Type B pancreatic cell (in vitro differentiated cells): ENCODE measurements at regions not wholly inside any gene's neighbourhood (a gene's known extent, or its start where the extent isn't known, plus 50 kb on each side); places are given as distances from the start of the nearest gene placed in this dataset.
"Not testable (repeated sequence)": the region's sequence is repeated elsewhere in the genome, so short reads cannot be mapped to it uniquely, and the experiment has no call there.

ENCODE experiments used
- DNase-seq: peaks from one replicate; pipeline ENCODE4 v3.0.0; 2021; ENCODE audit warnings: mixed read lengths; ENCODE audit not compliant: unreplicated experiment; ENCODE audit errors: extremely low spot score
- H3K27ac Mint-ChIP-seq: 2 replicates; pipeline ENCODE4 v1.8.0; 2021; ENCODE audit warnings: mild to moderate bottlenecking, mixed read lengths
- H3K27me3 Mint-ChIP-seq: 2 replicates; pipeline ENCODE4 v1.8.0; 2021; ENCODE audit warnings: mixed read lengths
- H3K36me3 Mint-ChIP-seq: 2 replicates; pipeline ENCODE4 v1.8.0; 2021; ENCODE audit warnings: mixed read lengths
- H3K4me1 Mint-ChIP-seq: one replicate; pipeline ENCODE4 v1.8.0; 2021; ENCODE audit warnings: mixed read lengths; ENCODE audit not compliant: unreplicated experiment
- H3K4me3 Mint-ChIP-seq: 2 replicates; pipeline ENCODE4 v1.8.0; 2021; ENCODE audit warnings: mild to moderate bottlenecking, mixed read lengths
- H3K9me3 Mint-ChIP-seq: 2 replicates; pipeline ENCODE4 v1.8.0; 2021; ENCODE audit warnings: mixed read lengths
- TF ChIP-seq, protein P1 (sequence below): fragments of 200-600 bp; sonication (generic); conservative IDR thresholded peaks from 2 replicates; pipeline ENCODE4 v1.5.0; 2021; ENCODE audit warnings: antibody characterized with exemption, mild to moderate bottlenecking

DNA sequence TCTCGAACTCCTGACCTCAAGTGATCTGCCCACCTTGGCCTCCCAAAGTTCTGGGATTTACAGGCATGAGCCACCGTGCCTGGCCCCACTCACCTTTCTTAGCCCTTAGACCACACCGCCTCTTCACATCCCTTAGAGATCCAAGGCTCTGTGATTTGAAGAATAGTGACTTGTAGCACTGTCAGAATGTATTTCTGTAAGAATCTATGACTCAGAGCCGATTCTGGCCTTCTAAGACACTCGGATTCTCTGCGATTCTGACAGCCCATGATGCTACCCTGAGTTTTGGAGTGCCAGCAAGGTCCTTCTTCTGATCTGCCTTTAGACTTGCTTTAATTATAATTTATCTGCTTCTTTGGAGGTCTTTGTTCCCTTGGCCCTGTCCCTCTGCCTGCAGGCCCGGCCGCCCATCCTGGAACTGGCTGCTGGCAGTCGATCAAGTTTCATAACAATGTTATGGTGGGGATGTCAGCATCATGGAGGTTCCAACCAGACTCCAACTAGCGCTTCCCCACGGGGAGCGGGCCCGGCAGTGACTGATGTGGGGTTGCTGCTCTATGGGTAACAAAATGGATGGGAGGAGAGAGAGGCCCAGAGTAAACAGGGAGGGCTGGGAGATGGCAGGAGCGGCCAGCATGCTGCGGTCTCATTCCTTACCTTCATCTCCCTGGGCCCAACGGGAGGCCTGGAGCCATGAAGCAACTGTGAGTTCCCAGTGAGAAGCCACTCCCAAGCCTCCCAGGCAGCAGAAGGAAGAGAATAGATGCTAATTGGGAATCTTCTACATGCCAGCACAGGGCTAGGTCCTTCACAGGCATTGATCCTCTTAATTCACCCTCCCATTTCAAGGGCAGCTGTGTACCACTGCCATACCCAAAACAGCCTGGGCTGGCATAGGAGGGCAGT, 55.7 kb upstream of the RASD2 start:
- Mint-ChIP-seq H3K36me3 (no peaks in the 10 kb centered on the region), H3K27ac (no peak overlapping the region), H3K9me3 (no peaks in the 10 kb centered on the region), H3K27me3 (peaks cover 26% of the 10 kb centered on the region), H3K4me3 (no peak overlapping the region), H3K4me1 (peaks cover 18% of the 10 kb centered on the region)
- TF ChIP-seq, protein P1, sequence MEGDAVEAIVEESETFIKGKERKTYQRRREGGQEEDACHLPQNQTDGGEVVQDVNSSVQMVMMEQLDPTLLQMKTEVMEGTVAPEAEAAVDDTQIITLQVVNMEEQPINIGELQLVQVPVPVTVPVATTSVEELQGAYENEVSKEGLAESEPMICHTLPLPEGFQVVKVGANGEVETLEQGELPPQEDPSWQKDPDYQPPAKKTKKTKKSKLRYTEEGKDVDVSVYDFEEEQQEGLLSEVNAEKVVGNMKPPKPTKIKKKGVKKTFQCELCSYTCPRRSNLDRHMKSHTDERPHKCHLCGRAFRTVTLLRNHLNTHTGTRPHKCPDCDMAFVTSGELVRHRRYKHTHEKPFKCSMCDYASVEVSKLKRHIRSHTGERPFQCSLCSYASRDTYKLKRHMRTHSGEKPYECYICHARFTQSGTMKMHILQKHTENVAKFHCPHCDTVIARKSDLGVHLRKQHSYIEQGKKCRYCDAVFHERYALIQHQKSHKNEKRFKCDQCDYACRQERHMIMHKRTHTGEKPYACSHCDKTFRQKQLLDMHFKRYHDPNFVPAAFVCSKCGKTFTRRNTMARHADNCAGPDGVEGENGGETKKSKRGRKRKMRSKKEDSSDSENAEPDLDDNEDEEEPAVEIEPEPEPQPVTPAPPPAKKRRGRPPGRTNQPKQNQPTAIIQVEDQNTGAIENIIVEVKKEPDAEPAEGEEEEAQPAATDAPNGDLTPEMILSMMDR: no peak
- DNase-seq: no peak

DNA sequence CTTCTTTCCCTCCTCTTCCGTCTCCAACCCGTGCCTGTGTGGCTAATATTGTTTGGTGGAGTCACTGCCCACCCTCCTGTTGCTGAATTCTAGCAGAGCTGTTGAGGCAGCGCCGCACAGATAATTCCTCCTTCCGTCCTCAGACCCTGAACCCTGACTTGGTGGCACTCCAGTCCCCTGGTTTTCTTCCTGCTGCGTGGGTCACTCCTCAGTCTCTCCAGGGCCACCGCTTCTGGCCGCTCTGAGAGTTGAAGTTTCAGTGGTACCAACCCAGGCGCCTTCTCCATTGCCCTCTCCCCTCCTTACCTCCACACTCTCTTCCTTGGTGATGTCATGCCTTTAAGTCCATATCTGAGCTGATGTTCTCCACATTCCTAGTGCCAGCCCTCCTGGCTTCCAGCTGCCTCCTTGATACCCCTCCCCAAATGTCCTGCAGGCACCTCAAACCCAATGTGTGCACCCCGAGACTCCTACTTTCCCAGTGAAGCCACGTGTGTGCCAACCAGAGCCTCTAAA, 54.5 kb upstream of the RASD2 start:
- no peaks in the 10 kb centered on the region for H3K9me3 Mint-ChIP-seq
- peaks cover 30% of the 10 kb centered on the region for H3K27me3 Mint-ChIP-seq
- H3K4me3 Mint-ChIP-seq: no peak overlapping the region
- DNase-seq: no peak
- H3K36me3 Mint-ChIP-seq: no peaks in the 10 kb centered on the region
- TF ChIP-seq, protein P1: no peak
- no peak overlapping the region for H3K27ac Mint-ChIP-seq
- H3K4me1 Mint-ChIP-seq: peaks cover 13% of the 10 kb centered on the region

DNA sequence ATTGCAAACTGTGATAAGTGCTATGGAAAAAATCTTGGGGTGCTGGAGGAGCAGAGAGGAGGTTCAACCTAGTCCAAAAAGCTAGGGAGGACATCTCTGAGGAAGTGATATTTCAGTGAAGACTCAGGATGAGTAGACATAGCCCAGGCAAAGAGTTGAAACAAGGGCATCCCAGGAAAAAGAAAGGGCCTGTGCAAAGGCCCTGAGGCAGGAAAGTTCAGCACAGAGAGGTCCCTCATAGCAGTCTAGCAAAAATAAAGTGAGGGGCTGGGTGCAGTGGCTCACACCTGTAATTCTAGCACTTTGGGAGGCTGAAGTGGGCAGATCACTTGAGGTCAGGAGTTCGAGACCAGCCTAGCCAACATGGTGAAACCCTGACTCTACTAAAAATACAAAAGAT, 53.0 kb upstream of the RASD2 start:
- H3K36me3 Mint-ChIP-seq, H3K4me1 Mint-ChIP-seq, H3K9me3 Mint-ChIP-seq, H3K4me3 Mint-ChIP-seq, H3K27ac Mint-ChIP-seq, DNase-seq: not testable (repeated sequence)
- H3K27me3 Mint-ChIP-seq: peaks cover 35% of the 10 kb centered on the region

DNA sequence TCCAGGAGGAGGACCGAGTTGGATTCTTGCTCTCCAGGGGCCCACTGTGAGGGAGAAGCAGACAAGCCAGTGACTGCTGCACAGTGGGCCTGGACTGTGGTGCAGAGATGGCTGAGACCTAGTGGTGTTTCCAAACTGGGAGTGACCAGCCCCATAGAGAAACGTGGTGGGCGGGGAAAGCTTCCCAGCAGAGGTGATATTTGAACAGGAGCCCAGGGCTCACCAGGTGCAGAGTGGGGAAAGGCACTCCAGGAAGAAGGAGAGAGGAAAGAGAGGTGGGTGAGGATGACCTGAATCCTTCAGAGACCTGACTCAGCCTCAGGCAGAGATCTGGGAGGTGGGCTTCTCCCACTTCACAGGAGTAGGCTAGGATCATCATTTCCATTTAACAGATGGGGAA, 52.1 kb upstream of the RASD2 start:
- TF ChIP-seq, protein P1: no peak
- Mint-ChIP-seq H3K27me3 (peaks cover 44% of the 10 kb centered on the region), H3K36me3 (no peaks in the 10 kb centered on the region), H3K4me1 (peaks cover 10% of the 10 kb centered on the region), H3K27ac (no peak overlapping the region), H3K9me3 (no peaks in the 10 kb centered on the region), H3K4me3 (no peak overlapping the region)
- DNase-seq: no peak

DNA sequence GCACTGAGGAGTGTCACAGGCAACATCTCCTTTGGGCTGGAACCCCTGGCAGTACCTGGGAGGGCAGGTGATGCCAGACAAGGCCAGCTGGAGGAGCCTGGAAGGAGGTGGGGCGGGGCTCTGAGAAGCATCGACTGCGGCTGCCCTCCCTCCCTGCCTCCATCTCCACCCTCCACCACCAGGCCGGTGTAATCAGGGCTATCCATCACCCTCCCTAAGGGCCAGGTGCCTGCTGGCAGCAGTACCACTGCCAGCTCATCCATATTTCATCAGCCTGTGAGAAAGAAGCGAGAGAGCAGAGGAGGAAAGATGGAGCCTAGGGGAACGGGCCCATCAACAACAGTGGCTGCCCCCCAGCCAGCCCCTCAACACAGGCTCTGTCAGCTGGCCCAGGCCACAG, 51.4 kb upstream of the RASD2 start:
- Mint-ChIP-seq H3K27ac (no peak overlapping the region), H3K27me3 (peaks cover 48% of the 10 kb centered on the region), H3K4me1 (peaks cover 10% of the 10 kb centered on the region), H3K36me3 (no peaks in the 10 kb centered on the region), H3K9me3 (no peaks in the 10 kb centered on the region), H3K4me3 (no peak overlapping the region)
- TF ChIP-seq, protein P1: no peak
- no peak for DNase-seq
